MM.1S (cell line): ENCODE measurements at regions not wholly inside any gene's neighbourhood (a gene's known extent, or its start where the extent isn't known, plus 50 kb on each side); places are given as distances from the start of the nearest gene placed in this dataset.

ENCODE experiments used
- DNase-seq: peaks from one replicate; pipeline ENCODE4 v3.0.0-alpha.2; 2015
- H2AFZ ChIP-seq: fragments of 300-600 bp; sonication (generic); 2 replicates; pipeline ENCODE4 v1.6.0; 2016; ENCODE audit warnings: antibody characterized with exemption, low read length
- H3F3A ChIP-seq: fragments of 300-600 bp; sonication (generic); 2 replicates; pipeline ENCODE4 v1.6.1; 2016; ENCODE audit warnings: mild to moderate bottlenecking, antibody characterized with exemption, low read length, moderate library complexity, mixed read lengths; ENCODE audit not compliant: insufficient read depth
- H3K27ac ChIP-seq: fragments of 300-600 bp; sonication (generic); 2 replicates; pipeline ENCODE4 v1.5.1; 2016; ENCODE audit warnings: mild to moderate bottlenecking, low read length
- H3K27me3 ChIP-seq: fragments of 300-600 bp; sonication (generic); replicated peaks from 2 replicates; pipeline ENCODE4 v1.6.0; 2016; ENCODE audit warnings: low read length; ENCODE audit not compliant: insufficient read depth
- H3K36me3 ChIP-seq: fragments of 300-600 bp; sonication (generic); replicated peaks from 2 replicates; pipeline ENCODE4 v1.6.1; 2016; ENCODE audit warnings: mild to moderate bottlenecking, low read length, mixed read lengths; ENCODE audit not compliant: insufficient read depth
- H3K4me1 ChIP-seq: fragments of 300-600 bp; sonication (generic); 2 replicates; pipeline ENCODE4 v1.6.1; 2016; ENCODE audit warnings: low read length, mixed read lengths
- H3K4me2 ChIP-seq: fragments of 300-600 bp; sonication (generic); 2 replicates; pipeline ENCODE4 v1.6.0; 2016; ENCODE audit warnings: low read depth, low read length
- H3K4me3 ChIP-seq: fragments of 300-600 bp; sonication (generic); 2 replicates; pipeline ENCODE4 v1.5.1; 2016; ENCODE audit warnings: low read length, mixed read lengths
- H3K79me2 ChIP-seq: fragments of 300-600 bp; sonication (generic); 2 replicates; pipeline ENCODE4 v1.6.1; 2016; ENCODE audit warnings: mixed run types, low read length, mixed read lengths
- H3K9ac ChIP-seq: fragments of 300-600 bp; sonication (generic); 2 replicates; pipeline ENCODE4 v1.6.1; 2016; ENCODE audit warnings: low read length, mixed read lengths
- H3K9me2 ChIP-seq: fragments of 300-600 bp; sonication (generic); replicated peaks from 2 replicates; pipeline ENCODE4 v1.6.1; 2016; ENCODE audit warnings: mild to moderate bottlenecking, low read length, mixed read lengths; ENCODE audit not compliant: insufficient read depth
- H3K9me3 ChIP-seq: fragments of 300-600 bp; sonication (generic); replicated peaks from 2 replicates; pipeline ENCODE4 v1.6.1; 2016; ENCODE audit warnings: mild to moderate bottlenecking, low read length, mixed read lengths; ENCODE audit not compliant: insufficient read depth
- H4K20me1 ChIP-seq: fragments of 300-600 bp; sonication (generic); 2 replicates; pipeline ENCODE4 v1.6.1; 2016; ENCODE audit warnings: mild to moderate bottlenecking, low read length, moderate library complexity, mixed read lengths; ENCODE audit not compliant: insufficient read depth
- CTCF ChIP-seq: fragments of 300-600 bp; sonication (generic); IDR thresholded peaks from 2 replicates; pipeline ENCODE4 v1.5.1; 2016; ENCODE audit warnings: antibody characterized with exemption, low read length, mixed read lengths
- EZH2 ChIP-seq: fragments of 300-600 bp; sonication (generic); optimal IDR thresholded peaks from 2 replicates; pipeline ENCODE3; 2017; ENCODE audit warnings: low read depth, mild to moderate bottlenecking, antibody characterized with exemption, low read length, mixed read lengths
- EZH2phosphoT487 ChIP-seq: fragments of 300-600 bp; sonication (generic); IDR thresholded peaks from 2 replicates; pipeline ENCODE4 v1.6.1; 2018; ENCODE audit warnings: antibody characterized with exemption, low read length

GRCh38 chr2:30316408-30316807, 85.1 kb downstream of the LBH start:
- Histone ChIP-seq H4K20me1 (no peaks in the 10 kb centered on the region), H3K79me2 (no peaks in the 10 kb centered on the region), H3K9me3 (no peaks in the 10 kb centered on the region), H3K27me3 (no peaks in the 10 kb centered on the region), H3K36me3 (no peaks in the 10 kb centered on the region), H3F3A (no peaks in the 10 kb centered on the region), H3K4me3 (no peak overlapping the region), H3K4me2 (no peak overlapping the region), H3K27ac (no peak overlapping the region), H3K9ac (no peak overlapping the region), H3K4me1 (no peaks in the 10 kb centered on the region), H2AFZ (no peak overlapping the region), H3K9me2 (no peaks in the 10 kb centered on the region)
- DNase-seq = no peak
- TF ChIP-seq EZH2phosphoT487 (no peak), EZH2 (no peak), CTCF (no peak)

- Histone ChIP-seq H3K36me3 (no peaks in the 10 kb centered on the region), H3K4me2 (no peak overlapping the region), H3K79me2 (no peaks in the 10 kb centered on the region), H3K9me3 (no peaks in the 10 kb centered on the region), H3K27me3 (no peaks in the 10 kb centered on the region), H3F3A (no peaks in the 10 kb centered on the region), H3K9ac (no peak overlapping the region), H2AFZ (no peak overlapping the region), H3K27ac (no peak overlapping the region), H3K9me2 (no peaks in the 10 kb centered on the region), H4K20me1 (no peaks in the 10 kb centered on the region), H3K4me1 (no peaks in the 10 kb centered on the region), H3K4me3 (no peak overlapping the region)
- no peak for TF ChIP-seq CTCF
- TF ChIP-seq EZH2phosphoT487 = no peak
- TF ChIP-seq EZH2 = no peak
- DNase-seq = no peak
These were observed 87.9 kb downstream of the LBH start for GRCh38 chr2:30318987-30319782.

GRCh38 chr2:30321466-30321865, 90.1 kb downstream of the LBH start:
- H2AFZ ChIP-seq = no peak overlapping the region
- TF ChIP-seq CTCF (no peak), EZH2phosphoT487 (no peak), EZH2 (no peak)

More at GRCh38 chr2:30321466-30321865, 90.1 kb downstream of the LBH start:
- H3F3A ChIP-seq = no peaks in the 10 kb centered on the region
- H3K9me2 ChIP-seq = no peaks in the 10 kb centered on the region
- H3K4me3 ChIP-seq = no peak overlapping the region
- H4K20me1 ChIP-seq = no peaks in the 10 kb centered on the region
- H3K36me3 ChIP-seq = no peaks in the 10 kb centered on the region
- H3K4me2 ChIP-seq = no peak overlapping the region
- DNase-seq = no peak
- H3K27me3 ChIP-seq = no peaks in the 10 kb centered on the region
- no peak overlapping the region for H3K27ac ChIP-seq
- no peaks in the 10 kb centered on the region for H3K79me2 ChIP-seq
- H3K9ac ChIP-seq = no peak overlapping the region
- H3K9me3 ChIP-seq = no peaks in the 10 kb centered on the region
- no peaks in the 10 kb centered on the region for H3K4me1 ChIP-seq
